ENCODE measurements at regions not wholly inside any gene's neighbourhood (a gene's known extent, or its start where the extent isn't known, plus 50 kb on each side); places are given as distances from the start of the nearest gene placed in this dataset.
"Not testable (repeated sequence)": the region's sequence is repeated elsewhere in the genome, so short reads cannot be mapped to it uniquely, and the experiment has no call there.

DNA sequence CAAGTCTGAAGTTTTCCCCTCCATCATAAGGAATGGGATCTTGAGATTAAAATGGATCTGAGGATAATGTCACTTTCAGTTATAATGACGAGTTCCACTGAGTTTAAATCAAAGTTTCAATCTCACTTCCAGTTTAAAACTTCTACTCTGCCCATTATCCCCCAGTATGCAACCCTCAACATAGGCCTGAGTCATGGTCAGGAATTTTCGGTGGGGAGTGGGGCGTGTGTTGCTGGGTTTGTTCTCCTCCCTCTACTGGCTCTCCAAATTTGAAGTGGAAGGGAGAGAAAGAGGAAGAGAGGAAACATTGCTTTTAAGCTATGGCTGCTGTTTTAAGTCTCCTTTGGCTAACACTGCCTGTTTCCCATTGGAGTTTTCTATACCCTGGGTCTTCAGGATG is 152.9 kb downstream of the TM2D1 start:
- no peak for DNase-seq

DNA sequence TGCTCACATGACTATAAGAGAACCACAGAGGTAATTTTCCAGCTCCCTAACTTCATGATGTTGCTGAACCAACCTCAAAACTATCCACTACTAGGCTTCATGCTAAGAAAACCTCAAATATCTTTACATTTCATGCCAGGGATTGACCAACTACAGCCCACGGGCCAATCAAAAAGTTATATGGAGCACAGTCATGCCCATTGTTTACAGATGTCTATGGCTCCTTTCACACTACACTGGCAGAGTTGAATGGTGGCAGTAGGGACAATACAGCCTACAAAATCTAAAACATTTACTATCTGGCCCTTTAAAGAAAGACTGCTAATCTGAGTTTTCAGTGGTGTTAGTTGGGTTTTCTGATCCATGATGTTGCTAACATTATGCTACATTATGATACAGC is 154.8 kb downstream of the TM2D1 start:
- DNase-seq, result no peak

DNA sequence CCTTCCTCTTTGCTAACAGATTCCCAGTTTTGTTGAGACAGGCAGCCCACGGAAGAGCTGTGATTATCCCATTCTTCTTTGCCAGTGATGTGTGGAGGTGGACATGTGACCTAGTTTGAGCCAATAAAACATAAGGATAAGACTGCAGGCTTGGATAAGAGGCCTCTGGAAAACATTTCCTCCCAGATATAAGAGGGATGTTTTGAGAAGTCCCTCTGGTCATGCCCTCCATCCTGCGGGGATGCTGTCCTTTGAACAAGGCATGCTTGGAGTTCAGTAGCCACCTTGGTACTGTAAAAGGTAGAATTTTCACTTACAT is 155.7 kb downstream of the TM2D1 start:
- DNase-seq, result no peak

DNA sequence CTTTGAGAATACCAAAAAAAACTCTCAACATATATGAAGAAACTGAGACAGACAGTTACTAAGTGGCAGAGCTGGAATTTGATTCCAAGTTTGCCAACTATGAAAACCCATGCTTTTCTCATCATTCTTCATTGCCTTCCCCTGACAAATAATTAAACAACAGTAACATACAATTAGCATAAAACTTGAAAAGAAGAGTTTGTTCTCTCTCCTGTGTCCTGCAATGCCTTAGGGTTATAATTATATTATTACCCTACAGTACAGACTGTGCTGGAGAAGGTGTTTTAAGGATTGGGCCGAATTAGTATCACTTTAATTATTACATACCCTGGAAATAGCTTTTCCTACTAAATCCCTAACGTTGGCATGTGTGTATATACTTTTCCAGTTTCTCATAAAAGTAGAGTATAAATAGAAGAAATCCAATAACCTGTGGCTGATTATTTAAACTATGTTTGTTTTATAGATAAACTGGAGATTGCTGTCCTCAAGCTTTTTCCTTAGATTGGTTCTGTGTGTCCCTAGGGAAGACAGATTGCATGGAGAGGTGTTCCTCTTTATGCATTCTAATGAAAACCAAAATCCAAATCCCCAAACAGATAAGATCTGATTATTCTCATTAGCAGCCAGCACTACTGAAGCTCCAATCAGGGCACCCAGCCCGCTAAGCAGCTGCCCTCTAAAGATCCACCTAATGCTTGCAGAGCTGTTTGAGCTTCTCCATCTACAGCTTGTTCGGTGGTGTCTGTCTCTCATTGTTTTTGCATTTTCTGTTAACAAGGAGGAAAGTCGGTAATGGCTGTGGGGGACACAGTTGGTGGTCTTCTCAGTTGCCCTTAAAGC is 156.3 kb downstream of the TM2D1 start:
- DNase-seq, result no peak

DNA sequence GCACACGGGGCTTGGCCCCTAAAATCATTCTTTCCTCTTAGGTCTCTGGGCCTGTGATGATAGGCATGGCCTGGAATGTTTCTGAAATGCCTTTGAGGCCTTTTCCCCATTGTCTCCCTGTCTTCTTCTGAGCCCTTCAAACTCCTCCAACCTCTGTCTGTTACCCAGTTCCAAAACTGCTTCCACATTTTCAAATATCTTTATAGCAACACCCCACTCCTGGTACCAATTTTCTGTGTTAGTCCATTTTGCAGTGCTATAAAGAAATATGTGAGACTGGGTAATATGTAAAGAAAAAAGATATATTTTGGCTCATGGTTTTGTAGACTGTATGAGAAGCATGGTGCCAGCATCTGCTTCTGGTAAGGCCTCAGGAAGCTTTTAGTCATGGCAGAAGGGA is 158.8 kb downstream of the TM2D1 start:
- DNase-seq, result no peak

DNA sequence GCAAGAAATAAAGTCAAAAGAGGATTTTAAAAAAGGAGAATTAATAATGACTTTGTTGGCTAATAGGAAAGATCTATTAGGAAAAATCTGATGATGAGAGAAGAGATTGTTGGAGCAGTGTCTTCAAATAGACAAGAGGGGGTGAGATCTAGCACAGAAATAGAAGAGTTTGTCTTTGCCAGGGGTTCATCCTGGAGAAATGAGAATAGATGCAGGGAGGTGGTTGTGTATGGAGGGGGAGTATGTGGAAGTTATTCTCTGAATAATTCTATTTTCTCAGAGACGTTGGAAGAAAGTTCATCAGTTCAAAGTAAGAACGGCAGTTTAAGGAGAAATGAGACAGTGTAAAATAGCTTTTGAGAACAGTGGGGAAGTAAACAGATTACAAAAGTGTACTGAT is 161.3 kb downstream of the TM2D1 start:
- DNase-seq, result no peak

DNA sequence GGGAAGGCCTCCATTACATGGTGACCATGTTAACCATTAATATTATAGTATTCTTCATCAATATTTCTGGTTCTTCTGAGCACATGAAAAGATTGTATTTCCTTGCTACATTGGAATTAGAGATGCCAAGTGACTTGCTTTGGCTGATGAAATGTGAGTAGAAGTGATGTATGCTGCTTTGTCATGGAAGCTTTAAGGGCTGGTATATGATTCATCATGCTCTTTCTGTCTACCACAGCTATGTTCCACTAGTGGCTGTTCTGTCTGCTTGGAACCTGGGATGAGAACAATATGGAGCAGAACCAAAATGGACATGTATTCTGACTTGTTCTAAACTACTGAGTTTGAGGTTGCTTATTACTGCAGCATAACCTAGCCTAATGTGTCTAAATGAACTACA is 163.3 kb downstream of the TM2D1 start:
- no peak for DNase-seq

DNA sequence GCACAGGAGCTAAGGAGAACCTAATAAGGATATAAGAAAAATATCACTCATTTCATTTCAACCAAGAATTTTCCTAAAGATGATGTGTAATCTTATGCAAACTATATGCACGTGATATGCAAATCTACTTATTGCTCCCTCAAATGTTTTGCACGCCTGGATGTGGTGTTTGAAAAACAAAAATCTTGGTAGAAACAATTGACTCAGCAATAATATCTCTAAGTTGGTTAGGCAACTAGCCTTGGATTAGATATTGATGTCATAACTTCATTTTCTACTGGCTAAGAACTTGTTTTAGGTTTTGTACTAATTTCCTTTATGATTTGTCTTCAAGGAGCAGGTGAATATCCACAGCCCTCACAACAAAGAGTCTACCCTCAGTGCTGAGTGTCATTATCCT is 164.6 kb downstream of the TM2D1 start:
- DNase-seq, result no peak

DNA sequence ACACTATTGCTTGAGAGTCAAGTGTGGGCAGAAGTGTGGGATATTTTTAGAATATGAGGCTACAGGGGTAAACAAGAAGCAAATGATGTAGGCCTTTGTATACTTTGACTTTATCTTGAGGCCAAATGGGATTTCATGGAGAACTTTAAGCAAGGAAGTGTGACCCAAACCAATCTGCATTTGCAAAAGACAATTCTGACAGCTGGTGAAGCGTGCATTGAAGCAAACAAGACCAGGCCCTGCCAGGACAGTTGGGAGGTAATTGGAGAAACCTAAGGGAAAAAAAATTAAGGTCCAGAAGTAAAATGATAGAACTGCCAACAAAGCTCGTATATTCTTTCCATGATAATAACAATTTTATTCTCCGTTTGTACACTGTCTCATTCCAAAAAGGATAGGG is 168.3 kb downstream of the TM2D1 start:
- DNase-seq, result no peak

DNA sequence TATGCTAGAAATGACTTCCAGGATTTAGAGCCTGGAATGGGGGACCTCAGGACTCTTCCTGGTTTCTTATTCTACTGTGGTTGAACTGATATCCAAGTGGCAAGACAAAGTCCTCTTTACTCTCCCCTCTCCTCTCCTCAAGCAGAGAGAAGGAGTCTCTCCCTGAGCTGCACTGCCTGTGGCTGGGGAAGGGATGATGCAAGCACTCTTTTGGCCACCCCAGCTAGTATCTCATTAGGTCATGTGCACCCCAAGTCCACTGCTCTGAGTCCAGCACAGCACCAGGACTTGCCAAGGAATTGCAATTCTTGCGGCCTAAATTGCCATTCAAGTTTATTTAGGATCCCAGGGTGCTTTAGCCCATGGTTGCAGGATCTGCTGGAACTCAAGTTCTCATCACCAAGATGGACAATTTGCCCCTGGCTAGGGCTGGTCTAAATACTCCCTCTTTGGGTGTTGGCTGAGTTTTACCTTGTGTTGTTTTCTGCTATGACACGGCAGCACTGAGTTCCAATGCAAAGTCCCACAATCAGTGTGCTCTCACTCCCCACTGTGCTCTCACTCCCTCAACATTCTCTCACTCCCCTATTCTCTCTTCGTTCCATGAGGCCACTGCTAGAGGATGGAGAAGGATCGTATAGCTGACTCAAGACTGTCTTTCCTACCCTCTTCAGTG is 172.2 kb downstream of the TM2D1 start:
- no peak for DNase-seq

DNA sequence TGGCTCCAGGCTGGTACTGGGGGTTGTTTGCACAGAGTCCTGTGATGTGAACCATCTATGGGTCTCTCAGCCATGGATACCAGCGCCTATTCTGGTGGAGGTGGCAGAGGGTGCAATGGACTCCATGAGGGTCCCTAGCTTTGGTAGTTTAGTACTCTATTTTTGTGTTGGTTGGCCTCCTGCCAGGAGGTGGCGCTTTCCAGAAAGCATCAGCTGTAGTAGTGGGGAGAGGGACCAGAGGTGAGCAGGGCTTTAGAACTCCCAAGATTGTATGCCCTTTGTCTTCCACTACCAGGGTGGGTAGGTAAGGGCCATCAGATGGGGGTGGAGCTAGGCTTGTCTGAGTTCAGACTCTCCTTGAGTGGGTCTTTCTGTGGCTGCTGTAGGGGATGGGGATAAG is 177.6 kb downstream of the TM2D1 start:
- DNase-seq, result not testable (repeated sequence)

DNA sequence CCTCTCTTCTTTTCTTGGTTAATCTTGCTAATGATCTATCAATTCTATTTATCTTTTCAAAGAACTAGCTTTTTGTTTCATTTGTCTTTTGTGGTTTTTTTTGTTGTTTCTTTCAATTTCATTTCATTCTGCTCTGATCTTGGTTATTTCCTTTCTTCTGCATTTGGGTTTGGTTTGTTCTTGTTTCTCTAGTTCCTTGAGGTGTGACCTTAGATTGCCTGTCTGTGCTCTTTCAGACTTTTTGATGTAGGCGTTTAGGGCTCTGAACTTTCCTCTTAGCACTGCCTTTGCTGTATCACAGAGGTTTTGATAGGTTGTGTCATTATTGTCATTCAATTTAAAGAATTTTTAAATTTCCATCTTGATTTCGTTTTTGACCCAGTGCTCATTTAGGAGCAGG is 180.1 kb downstream of the TM2D1 start:
- DNase-seq, result not testable (repeated sequence)

DNA sequence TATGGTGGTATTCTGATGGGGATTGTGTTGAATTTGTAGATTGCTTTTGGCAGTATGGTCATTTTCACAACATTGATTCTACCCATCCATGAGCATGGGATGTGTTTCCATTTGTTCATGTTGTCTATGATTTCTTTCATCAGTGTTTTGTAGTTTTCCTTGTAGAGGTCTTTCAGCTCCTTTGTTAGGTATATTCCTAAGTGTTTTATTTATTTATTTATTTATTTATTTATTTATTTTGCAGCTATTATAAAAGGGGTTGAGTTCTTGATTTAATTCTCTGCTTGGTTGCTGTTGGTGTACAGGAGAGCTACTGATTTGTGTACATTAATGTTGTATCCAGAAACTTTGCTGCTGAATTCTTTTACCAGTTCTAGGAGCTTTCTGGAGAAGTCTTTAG is 181.4 kb downstream of the TM2D1 start:
- not testable (repeated sequence) for DNase-seq

DNA sequence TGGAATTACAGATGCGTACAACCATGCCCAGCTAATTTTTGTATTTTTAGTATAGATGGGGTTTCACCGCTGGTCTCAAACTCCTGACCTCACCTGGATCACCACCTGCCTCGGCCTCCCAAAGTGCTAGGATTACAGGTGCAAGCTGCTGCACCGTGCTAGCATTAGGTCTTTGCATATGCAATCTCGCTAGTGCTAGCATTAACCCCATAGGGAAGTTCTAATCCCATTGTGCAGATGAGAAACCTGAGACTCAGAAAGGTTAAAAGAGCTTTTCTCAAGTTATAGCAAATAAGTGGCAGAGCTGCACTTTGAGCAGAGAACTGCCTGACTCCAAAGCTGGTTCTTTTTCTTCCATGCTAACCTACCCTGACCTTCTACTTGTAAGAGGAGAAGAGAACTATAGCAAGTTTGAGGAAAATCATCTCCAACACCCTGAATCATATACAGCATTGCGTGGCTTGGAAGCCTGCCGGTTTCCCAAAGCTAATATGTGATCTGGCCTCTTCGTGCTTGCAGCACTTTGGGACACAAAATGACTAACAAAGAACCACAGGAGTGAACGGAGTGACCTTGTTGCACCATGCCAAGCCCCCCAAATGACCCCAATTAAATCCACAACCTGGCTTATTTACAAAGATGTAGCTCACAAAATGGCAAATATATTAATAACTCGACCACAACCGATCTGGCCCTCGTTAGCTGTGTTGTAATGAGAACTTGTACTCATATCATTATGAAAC is 185.1 kb downstream of the TM2D1 start:
- DNase-seq, result no peak

DNA sequence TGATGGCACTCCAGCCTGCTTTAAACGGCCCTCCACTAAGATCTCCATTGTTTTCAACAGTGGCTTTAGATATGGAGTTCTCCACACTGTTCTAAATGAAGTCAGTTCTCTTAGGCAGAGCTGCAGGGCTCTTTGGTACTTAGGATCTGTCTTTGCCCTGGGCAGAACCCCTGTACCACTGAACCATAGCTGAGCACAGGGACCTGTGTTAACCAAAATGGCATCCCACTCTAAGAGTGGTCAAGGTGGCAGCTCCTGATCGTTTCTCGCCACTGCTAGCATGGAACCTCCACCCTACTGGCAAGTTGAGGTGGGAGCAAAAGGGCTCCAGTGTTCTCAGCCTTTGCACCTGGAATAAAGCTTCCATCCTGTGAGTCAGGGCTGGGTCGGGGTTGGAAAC is 186.7 kb downstream of the TM2D1 start:
- DNase-seq, result no peak

DNA sequence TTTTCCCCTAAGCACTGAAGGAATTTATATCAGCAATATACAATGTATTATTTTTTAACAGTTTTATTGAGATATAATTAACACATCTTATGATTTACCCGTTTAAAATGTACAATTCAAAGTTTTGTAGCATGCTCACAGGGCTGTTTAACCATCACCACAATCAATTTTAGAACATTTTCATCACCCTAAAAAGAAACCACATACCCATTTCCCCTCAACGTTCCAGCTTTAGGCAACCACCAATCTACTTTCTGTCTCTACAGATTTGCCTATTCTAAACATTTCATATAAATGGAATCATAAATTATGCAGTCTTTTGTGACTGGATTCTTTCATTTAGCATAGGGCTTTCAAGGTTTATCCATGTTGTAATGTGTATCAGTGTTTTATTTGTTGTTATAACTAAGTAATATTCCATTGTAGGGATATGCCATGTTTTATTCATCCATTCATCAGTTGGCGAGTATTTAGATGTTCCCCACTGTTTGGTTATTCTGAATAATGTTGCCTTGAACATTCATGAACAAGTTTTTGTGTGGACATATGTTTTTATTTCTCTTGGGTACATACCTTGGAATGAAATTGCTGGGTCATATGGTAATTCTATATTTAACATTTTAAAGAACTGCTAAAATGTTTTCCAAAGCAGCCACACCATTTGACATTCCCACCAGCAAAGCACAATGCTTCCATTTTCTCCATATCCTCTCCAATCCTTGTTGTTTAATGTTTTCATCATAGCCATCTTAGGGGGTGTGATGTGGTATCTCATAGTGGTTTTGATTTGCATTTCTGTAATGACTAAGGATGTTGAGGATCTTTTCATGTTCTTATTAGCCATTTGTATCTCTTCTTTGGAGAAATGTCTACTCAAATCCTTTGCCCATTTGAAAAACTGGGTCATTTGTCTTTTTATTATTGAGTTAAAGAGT is 188.5 kb downstream of the TM2D1 start:
- no peak for DNase-seq

DNA sequence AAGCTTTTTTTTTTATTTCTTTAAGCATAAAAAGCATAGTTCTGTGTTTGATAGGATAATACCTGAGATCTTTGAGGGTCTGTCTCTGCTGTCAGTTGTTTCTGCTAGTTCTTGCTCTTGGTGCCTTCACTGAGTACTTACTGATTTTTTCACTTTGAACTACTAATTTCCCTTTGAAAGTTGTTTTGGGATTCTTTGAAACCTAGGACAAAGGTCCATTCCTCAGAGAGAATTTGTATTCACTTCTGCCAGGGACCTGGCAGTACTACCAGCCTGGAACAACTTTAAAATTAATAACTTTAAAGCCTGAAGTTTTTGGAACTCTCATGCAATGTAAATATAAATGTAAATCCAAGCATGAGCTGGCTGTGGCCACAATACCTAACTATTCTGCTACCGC is 190.1 kb downstream of the TM2D1 start:
- no peak for DNase-seq

DNA sequence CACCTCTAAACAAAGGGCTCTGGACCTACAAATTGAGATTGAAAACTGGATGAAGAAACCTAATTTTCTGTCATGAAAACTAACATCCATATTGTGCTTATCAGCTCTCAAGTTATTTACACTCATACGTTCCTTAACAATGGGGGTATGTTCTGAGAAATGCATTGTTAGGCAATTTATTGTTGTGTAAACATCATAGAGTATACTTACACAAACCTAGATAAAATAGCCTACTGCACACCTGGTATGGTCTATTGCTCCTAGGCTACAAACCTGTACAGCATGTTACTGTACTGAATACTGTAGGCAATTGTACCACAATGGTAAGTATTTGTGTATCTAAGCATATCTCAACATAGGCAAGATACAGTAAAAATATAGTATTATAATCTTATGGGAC is 191.4 kb downstream of the TM2D1 start:
- no peak for DNase-seq

DNA sequence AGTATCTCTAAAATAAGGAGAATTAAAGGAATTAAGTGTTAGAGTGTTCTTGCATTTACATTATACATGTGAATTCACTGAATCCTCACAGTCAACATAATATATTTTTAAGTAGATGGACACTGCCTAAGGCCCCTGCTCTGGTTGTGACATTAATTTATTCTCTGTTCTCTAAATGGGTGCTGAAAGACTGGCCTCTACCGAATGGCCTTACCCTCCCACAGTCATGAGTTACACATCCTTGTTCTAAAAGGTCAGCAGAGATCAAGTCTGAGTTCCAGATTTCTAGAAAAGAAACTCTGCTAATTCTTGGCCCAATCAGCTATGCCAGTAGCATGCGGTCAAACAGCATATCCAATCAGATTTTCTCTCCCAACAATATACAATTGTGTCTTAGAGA is 193.2 kb downstream of the TM2D1 start:
- no peak for DNase-seq

DNA sequence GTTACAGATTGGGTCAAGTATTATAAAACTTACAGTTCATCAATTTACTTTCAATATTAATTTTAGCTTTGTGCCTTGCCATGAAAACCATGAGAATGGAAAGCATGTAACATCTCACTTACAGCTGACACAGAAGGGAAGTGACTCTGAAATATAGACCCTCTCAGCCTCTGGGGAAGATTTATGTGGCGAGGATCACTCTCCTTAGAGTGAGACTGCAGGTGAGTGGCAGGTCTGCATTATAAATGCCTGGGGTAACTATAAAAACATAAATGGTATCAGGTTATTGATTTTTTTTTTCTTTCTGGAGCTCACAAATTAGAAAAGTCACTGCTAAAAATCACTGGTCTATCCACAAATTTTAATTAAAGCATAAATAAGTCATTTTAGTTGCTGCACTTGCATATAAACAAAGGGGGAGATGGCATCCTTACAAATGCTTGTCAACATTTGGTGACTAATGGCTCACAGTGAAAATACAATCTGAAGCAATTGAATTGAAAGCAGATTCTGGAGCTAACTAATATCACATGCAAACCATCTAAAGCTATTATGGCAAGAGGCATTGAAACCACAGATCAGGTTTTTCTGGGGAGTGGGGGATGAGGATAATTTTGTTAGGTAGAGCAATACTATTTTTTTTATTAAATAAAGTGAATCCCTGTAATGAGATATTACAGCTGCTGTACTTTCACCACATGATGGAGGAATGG is 200.9 kb downstream of the TM2D1 start:
- DNase-seq, result no peak

DNA sequence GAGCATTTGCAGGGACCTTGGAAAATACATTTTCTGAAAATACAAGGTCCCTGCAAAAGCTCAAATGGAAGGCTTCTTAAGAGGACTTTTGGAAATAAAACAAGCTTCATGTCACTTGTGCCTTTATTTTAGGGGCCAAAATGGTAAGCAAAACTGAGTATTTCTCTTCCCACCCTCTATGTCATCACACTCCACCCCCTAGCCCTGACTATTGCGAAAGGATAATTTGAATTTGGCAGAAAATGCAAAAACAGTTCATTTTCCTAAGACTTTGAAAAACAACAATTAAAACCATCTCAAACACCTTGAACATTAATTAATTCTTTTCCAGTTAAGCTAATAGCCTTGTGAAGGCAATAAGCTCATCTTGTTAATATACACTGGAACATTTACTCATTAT is 201.7 kb downstream of the TM2D1 start:
- DNase-seq, result no peak

DNA sequence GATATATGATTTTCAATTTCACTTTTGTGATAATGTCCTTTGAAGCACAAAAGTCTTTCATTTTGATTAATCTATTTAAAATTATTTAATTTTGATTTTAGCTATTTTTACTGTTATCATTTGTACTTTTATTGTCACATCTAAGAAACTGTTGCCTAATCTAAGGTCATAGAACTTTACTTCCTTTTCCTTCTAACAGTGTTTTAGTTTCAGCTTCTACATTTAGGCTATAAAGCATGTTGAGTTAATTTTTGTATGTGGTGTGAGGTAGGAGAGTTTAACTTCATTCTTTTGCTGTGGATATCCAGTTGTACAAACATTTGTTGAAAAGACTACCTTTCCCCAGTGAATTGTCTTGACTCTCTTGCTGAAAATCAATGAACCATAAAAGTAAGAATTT is 204.5 kb downstream of the TM2D1 start:
- DNase-seq, result no peak
